Neural progenitor cell (in vitro differentiated cells): ENCODE measurements at regions not wholly inside any gene's neighbourhood (a gene's known extent, or its start where the extent isn't known, plus 50 kb on each side); places are given as distances from the start of the nearest gene placed in this dataset.

Experiments used
- DNase-seq: peaks from one replicate; pipeline ENCODE4 v3.0.0-alpha.2; 2016; ENCODE audit warnings: low spot score
- H2AFZ ChIP-seq: fragments of 200-600 bp; sonication (generic); replicated peaks from 2 replicates; pipeline ENCODE4 v1.6.1; 2016; ENCODE audit warnings: antibody characterized with exemption
- H3F3A ChIP-seq: fragments of 200-600 bp; sonication (generic); 2 replicates; pipeline ENCODE4 v1.6.1; 2016; ENCODE audit warnings: antibody characterized with exemption, low read depth
- H3K27ac ChIP-seq: fragments of 200-600 bp; sonication (generic); 2 replicates; pipeline ENCODE4 v1.5.1; 2016; ENCODE audit warnings: mild to moderate bottlenecking
- H3K27me3 ChIP-seq: fragments of 200-600 bp; sonication (generic); 2 replicates; pipeline ENCODE4 v1.6.1; 2016; ENCODE audit warnings: mild to moderate bottlenecking, moderate library complexity
- H3K36me3 ChIP-seq: fragments of 200-600 bp; sonication (generic); 2 replicates; pipeline ENCODE4 v1.5.1; 2016
- H3K4me1 ChIP-seq: fragments of 200-600 bp; sonication (generic); 2 replicates; pipeline ENCODE4 v1.6.1; 2016; ENCODE audit warnings: mixed run types
- H3K4me2 ChIP-seq: fragments of 200-600 bp; sonication (generic); 2 replicates; pipeline ENCODE4 v1.6.1; 2016
- H3K4me3 ChIP-seq: fragments of 200-600 bp; sonication (generic); 2 replicates; pipeline ENCODE4 v1.5.1; 2016
- H3K79me2 ChIP-seq: fragments of 200-600 bp; sonication (generic); 2 replicates; pipeline ENCODE4 v1.6.1; 2016; ENCODE audit warnings: low read depth
- H3K9ac ChIP-seq: fragments of 200-600 bp; sonication (generic); 2 replicates; pipeline ENCODE4 v1.6.1; 2016
- H3K9me3 ChIP-seq: fragments of 200-600 bp; sonication (generic); 2 replicates; pipeline ENCODE4 v1.5.1; 2016; ENCODE audit warnings: low read depth
- H4K20me1 ChIP-seq: fragments of 200-600 bp; sonication (generic); 2 replicates; pipeline ENCODE4 v1.6.1; 2016; ENCODE audit warnings: low read depth
- H3K27ac Mint-ChIP-seq: 3 replicates; pipeline ENCODE4 v1.8.0; 2021; ENCODE audit warnings: mixed read lengths
- H3K27me3 Mint-ChIP-seq: 2 replicates; pipeline ENCODE4 v1.8.0; 2022; ENCODE audit warnings: low read depth, mild to moderate bottlenecking, inconsistent platforms, moderate library complexity, mixed read lengths; ENCODE audit not compliant: insufficient read depth
- H3K36me3 Mint-ChIP-seq: 3 replicates; pipeline ENCODE4 v1.8.0; 2021; ENCODE audit warnings: mixed read lengths
- H3K4me1 Mint-ChIP-seq: 3 replicates; pipeline ENCODE4 v1.8.0; 2021; ENCODE audit warnings: mixed read lengths
- H3K4me3 Mint-ChIP-seq: 3 replicates; pipeline ENCODE4 v1.8.0; 2021; ENCODE audit warnings: mild to moderate bottlenecking, moderate library complexity, mixed read lengths
- H3K9me3 Mint-ChIP-seq: 3 replicates; pipeline ENCODE4 v1.8.0; 2020; ENCODE audit warnings: mixed read lengths
- CTCF ChIP-seq: fragments of 200-600 bp; sonication (generic); IDR thresholded peaks from 2 replicates; pipeline ENCODE4 v1.5.1; 2017; ENCODE audit warnings: antibody characterized with exemption, mild to moderate bottlenecking
- EZH2 ChIP-seq: fragments of 200-600 bp; sonication (generic); IDR thresholded peaks from 2 replicates; pipeline ENCODE4 v1.6.1; 2017; ENCODE audit warnings: antibody characterized with exemption, mild to moderate bottlenecking, moderate library complexity
- EZH2phosphoT487 ChIP-seq: fragments of 200-600 bp; sonication (generic); IDR thresholded peaks from 2 replicates; pipeline ENCODE4 v1.6.1; 2017; ENCODE audit warnings: antibody characterized with exemption

GRCh38 chr3:22129101-22129500 is 378.1 kb upstream of the ZNF385D start:
- no peaks in the 10 kb centered on the region for H3K9me3 Mint-ChIP-seq
- H3K27me3 Mint-ChIP-seq = no peaks in the 10 kb centered on the region

DNA sequence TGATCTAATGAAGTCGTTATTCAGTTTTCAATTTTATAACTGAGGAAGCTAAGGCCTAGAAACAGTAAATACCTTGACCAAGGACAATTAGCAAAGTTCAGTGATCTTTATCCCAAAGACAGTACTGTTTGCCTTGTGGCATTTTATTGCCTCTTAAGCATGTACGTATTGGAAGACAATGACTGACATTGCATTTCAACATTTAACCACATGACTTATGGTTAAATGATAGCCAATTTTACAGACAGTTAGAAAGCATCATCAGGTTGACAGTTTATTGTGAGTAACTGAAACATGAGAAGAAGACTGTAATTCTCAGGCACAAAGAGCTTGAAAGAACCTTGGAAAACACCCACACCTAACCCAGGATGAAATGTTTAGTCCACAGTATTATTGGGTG is 390.8 kb upstream of the ZNF385D start:
- Histone ChIP-seq H3K79me2 (no peaks in the 10 kb centered on the region), H3K27me3 (no peaks in the 10 kb centered on the region), H4K20me1 (no peaks in the 10 kb centered on the region), H3K27ac (no peak overlapping the region), H2AFZ (no peak overlapping the region), H3K9ac (no peak overlapping the region), H3K9me3 (no peaks in the 10 kb centered on the region), H3K4me3 (no peak overlapping the region), H3F3A (no peaks in the 10 kb centered on the region), H3K4me1 (no peaks in the 10 kb centered on the region), H3K36me3 (no peaks in the 10 kb centered on the region), H3K4me2 (no peak overlapping the region)
- H3K27ac Mint-ChIP-seq = no peak overlapping the region
- no peaks in the 10 kb centered on the region for H3K36me3 Mint-ChIP-seq
- no peaks in the 10 kb centered on the region for H3K9me3 Mint-ChIP-seq
- no peaks in the 10 kb centered on the region for H3K4me1 Mint-ChIP-seq
- no peak overlapping the region for H3K4me3 Mint-ChIP-seq
- H3K27me3 Mint-ChIP-seq = no peaks in the 10 kb centered on the region
- no peak for TF ChIP-seq EZH2
- TF ChIP-seq EZH2phosphoT487 = no peak
- TF ChIP-seq CTCF = no peak
- DNase-seq = no peak

More at GRCh38 chr3:22129101-22129500, 378.1 kb upstream of the ZNF385D start:
- Histone ChIP-seq H3K9me3 (no peaks in the 10 kb centered on the region), H3F3A (no peaks in the 10 kb centered on the region), H2AFZ (no peak overlapping the region), H4K20me1 (no peaks in the 10 kb centered on the region), H3K4me2 (no peak overlapping the region), H3K79me2 (no peaks in the 10 kb centered on the region), H3K27ac (no peak overlapping the region), H3K27me3 (no peaks in the 10 kb centered on the region), H3K36me3 (no peaks in the 10 kb centered on the region), H3K4me1 (no peaks in the 10 kb centered on the region), H3K4me3 (no peak overlapping the region), H3K9ac (no peak overlapping the region)
- H3K27ac Mint-ChIP-seq = no peak overlapping the region
- TF ChIP-seq EZH2 = no peak
- no peak for TF ChIP-seq EZH2phosphoT487
- TF ChIP-seq CTCF = no peak
- no peaks in the 10 kb centered on the region for H3K4me1 Mint-ChIP-seq
- DNase-seq = no peak
- no peak overlapping the region for H3K4me3 Mint-ChIP-seq
- no peaks in the 10 kb centered on the region for H3K36me3 Mint-ChIP-seq

DNA sequence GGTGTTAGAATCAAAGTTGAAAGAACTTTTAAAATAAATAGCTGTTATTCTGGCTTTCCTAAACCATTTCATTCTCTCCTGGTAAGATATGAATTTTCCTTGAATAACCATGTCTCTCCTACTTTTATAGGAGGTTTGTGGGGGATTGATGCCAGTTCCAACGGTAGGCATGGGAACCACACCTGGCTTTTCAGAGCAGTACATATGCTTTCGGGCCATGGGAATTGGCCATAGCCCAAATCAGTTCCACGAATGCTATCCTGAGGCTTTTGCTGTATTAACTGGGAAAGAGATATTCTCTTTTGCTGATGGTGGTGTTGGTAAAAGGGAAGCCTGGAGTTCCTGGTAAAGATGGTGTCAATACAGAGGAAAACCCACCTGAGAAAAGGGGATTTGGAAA is 396.2 kb upstream of the ZNF385D start:
- H3K9me3 Mint-ChIP-seq = no peaks in the 10 kb centered on the region
- H3K4me3 Mint-ChIP-seq = no peak overlapping the region
- Histone ChIP-seq H3K4me2 (no peak overlapping the region), H3K4me3 (no peak overlapping the region), H3K4me1 (no peaks in the 10 kb centered on the region), H3K9ac (no peak overlapping the region), H2AFZ (no peak overlapping the region), H3K9me3 (no peaks in the 10 kb centered on the region), H3K79me2 (no peaks in the 10 kb centered on the region), H4K20me1 (no peaks in the 10 kb centered on the region), H3F3A (no peaks in the 10 kb centered on the region), H3K36me3 (no peaks in the 10 kb centered on the region), H3K27ac (no peak overlapping the region), H3K27me3 (no peaks in the 10 kb centered on the region)
- no peaks in the 10 kb centered on the region for H3K27me3 Mint-ChIP-seq
- no peaks in the 10 kb centered on the region for H3K4me1 Mint-ChIP-seq
- no peak overlapping the region for H3K27ac Mint-ChIP-seq
- no peaks in the 10 kb centered on the region for H3K36me3 Mint-ChIP-seq
- TF ChIP-seq CTCF (no peak), EZH2phosphoT487 (no peak)
- no peak for DNase-seq

- Mint-ChIP-seq H3K4me3 (no peak overlapping the region), H3K27ac (no peak overlapping the region), H3K27me3 (no peaks in the 10 kb centered on the region), H3K4me1 (no peaks in the 10 kb centered on the region), H3K36me3 (no peaks in the 10 kb centered on the region), H3K9me3 (no peaks in the 10 kb centered on the region)
- Histone ChIP-seq H3K79me2 (no peaks in the 10 kb centered on the region), H3K36me3 (no peaks in the 10 kb centered on the region), H4K20me1 (no peaks in the 10 kb centered on the region), H3F3A (no peaks in the 10 kb centered on the region), H2AFZ (peak overlapping the region; percentile 20), H3K27ac (no peak overlapping the region), H3K4me1 (no peaks in the 10 kb centered on the region), H3K9me3 (no peaks in the 10 kb centered on the region), H3K27me3 (no peaks in the 10 kb centered on the region), H3K9ac (no peak overlapping the region), H3K4me3 (no peak overlapping the region), H3K4me2 (no peak overlapping the region)
- TF ChIP-seq EZH2phosphoT487 = no peak
- TF ChIP-seq CTCF = no peak
- TF ChIP-seq EZH2 = no peak
- DNase-seq = no peak
Measured at GRCh38 chr3:22156868-22157267, 405.9 kb upstream of the ZNF385D start.
